Loucy (cell line): ENCODE measurements at regions not wholly inside any gene's neighbourhood (a gene's known extent, or its start where the extent isn't known, plus 50 kb on each side); places are given as distances from the start of the nearest gene placed in this dataset.

ENCODE experiments used
- CTCF ChIP-seq: fragments of 200-600 bp; sonication (generic); conservative IDR thresholded peaks from 2 replicates; pipeline ENCODE4 v1.5.1; 2014; ENCODE audit warnings: mild to moderate bottlenecking, antibody characterized with exemption, low read length
- EZH2phosphoT487 ChIP-seq: fragments of 200-600 bp; IDR thresholded peaks from 2 replicates; pipeline ENCODE4 v1.6.1; 2018; ENCODE audit warnings: antibody characterized with exemption, mild to moderate bottlenecking, moderate library complexity, borderline replicate concordance

GRCh38 chr10:61020420-61021158, 76.6 kb upstream of the RHOBTB1 start:
- no peak for TF ChIP-seq CTCF
- no peak for TF ChIP-seq EZH2phosphoT487
